ENCODE measurements at regions not wholly inside any gene's neighbourhood (a gene's known extent, or its start where the extent isn't known, plus 50 kb on each side); places are given as distances from the start of the nearest gene placed in this dataset.

DNA sequence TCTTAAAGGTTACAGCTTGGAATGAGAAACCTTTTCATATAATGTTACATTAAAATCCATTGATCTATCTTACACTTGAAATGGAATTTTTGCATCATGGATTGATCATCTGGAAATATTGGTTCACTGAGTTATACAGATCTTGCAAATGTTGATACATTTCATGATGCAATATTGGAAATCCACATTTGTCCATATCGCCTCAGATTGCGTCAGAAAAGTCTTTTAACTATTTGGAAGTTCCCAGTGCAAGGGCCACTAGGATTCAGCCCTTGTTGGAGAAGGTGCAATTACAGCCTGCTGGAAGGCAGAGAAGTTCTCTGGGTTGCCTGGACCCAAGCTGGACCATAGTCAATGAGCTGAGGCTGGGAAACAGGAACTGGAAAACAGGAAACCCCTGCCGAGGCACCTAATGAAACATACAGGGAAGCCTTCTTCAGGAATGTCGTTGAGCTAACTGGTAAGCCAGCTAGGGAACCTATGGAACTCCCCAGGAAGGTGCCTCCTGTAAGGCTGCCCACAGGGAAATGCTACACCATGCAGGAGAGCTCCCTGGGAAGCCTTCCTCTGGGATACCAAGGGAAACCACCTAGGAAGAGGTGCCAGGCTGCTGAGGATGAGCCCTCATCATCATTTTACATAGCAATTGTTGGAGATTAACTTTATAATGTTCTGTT is 600.4 kb upstream of the CADM1 start:
- no peaks in the 10 kb centered on the region for H3K27me3 ChIP-seq (ENCODE audit: insufficient read depth)
- no peak for TF ChIP-seq RFX5 (IDR thresholded peaks at IDR 0.05; ENCODE audit: low read length)
- no peak for TF ChIP-seq CHD2 (IDR thresholded peaks at IDR 0.05; ENCODE audit: low read length, partially characterized antibody)
- TF ChIP-seq TCF12 (IDR thresholded peaks at IDR 0.05) = no peak
- no peak for TF ChIP-seq FOSL2 (IDR thresholded peaks at IDR 0.05; ENCODE audit: borderline replicate concordance, low read depth)
- no peak for TF ChIP-seq RAD21 (IDR thresholded peaks at IDR 0.05; ENCODE audit: low read length)
- TF ChIP-seq, protein P1, sequence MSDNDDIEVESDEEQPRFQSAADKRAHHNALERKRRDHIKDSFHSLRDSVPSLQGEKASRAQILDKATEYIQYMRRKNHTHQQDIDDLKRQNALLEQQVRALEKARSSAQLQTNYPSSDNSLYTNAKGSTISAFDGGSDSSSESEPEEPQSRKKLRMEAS (IDR thresholded peaks at IDR 0.05; ENCODE audit: low read depth) = no peak
- TF ChIP-seq, protein P2, sequence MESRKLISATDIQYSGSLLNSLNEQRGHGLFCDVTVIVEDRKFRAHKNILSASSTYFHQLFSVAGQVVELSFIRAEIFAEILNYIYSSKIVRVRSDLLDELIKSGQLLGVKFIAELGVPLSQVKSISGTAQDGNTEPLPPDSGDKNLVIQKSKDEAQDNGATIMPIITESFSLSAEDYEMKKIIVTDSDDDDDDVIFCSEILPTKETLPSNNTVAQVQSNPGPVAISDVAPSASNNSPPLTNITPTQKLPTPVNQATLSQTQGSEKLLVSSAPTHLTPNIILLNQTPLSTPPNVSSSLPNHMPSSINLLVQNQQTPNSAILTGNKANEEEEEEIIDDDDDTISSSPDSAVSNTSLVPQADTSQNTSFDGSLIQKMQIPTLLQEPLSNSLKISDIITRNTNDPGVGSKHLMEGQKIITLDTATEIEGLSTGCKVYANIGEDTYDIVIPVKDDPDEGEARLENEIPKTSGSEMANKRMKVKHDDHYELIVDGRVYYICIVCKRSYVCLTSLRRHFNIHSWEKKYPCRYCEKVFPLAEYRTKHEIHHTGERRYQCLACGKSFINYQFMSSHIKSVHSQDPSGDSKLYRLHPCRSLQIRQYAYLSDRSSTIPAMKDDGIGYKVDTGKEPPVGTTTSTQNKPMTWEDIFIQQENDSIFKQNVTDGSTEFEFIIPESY (IDR thresholded peaks at IDR 0.05; ENCODE audit: borderline replicate concordance, low read depth) = no peak
- TF ChIP-seq, protein P3, sequence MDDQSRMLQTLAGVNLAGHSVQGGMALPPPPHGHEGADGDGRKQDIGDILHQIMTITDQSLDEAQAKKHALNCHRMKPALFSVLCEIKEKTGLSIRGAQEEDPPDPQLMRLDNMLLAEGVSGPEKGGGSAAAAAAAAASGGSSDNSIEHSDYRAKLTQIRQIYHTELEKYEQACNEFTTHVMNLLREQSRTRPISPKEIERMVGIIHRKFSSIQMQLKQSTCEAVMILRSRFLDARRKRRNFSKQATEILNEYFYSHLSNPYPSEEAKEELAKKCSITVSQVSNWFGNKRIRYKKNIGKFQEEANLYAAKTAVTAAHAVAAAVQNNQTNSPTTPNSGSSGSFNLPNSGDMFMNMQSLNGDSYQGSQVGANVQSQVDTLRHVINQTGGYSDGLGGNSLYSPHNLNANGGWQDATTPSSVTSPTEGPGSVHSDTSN (IDR thresholded peaks at IDR 0.05) = no peak
- TF ChIP-seq, protein P4, sequence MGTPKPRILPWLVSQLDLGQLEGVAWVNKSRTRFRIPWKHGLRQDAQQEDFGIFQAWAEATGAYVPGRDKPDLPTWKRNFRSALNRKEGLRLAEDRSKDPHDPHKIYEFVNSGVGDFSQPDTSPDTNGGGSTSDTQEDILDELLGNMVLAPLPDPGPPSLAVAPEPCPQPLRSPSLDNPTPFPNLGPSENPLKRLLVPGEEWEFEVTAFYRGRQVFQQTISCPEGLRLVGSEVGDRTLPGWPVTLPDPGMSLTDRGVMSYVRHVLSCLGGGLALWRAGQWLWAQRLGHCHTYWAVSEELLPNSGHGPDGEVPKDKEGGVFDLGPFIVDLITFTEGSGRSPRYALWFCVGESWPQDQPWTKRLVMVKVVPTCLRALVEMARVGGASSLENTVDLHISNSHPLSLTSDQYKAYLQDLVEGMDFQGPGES (IDR thresholded peaks at IDR 0.05; ENCODE audit: low read depth, low read length) = no peak
- no peak for TF ChIP-seq FOXM1 (IDR thresholded peaks at IDR 0.05; ENCODE audit: low read depth)
- no peak for TF ChIP-seq ELF1 (IDR thresholded peaks at IDR 0.05)
- no peak for TF ChIP-seq MEF2A (IDR thresholded peaks at IDR 0.05; ENCODE audit: borderline replicate concordance, low read depth)
- TF ChIP-seq, protein P5, sequence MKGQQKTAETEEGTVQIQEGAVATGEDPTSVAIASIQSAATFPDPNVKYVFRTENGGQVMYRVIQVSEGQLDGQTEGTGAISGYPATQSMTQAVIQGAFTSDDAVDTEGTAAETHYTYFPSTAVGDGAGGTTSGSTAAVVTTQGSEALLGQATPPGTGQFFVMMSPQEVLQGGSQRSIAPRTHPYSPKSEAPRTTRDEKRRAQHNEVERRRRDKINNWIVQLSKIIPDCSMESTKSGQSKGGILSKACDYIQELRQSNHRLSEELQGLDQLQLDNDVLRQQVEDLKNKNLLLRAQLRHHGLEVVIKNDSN (IDR thresholded peaks at IDR 0.05; ENCODE audit: borderline replicate concordance, low read depth) = no peak
- H3K36me3 ChIP-seq (replicated peaks in 1 of 2; ENCODE audit: control insufficient read depth in 1 of 2, insufficient read depth in 2 of 2, low read length in 1 of 2) = no peaks in the 10 kb centered on the region
- no peaks in the 10 kb centered on the region for H4K20me1 ChIP-seq (ENCODE audit: insufficient read depth)
- no peak overlapping the region for H3K4me3 ChIP-seq (ENCODE audit: low read depth in 2 of 2, low read length in 1 of 2)
- H3K9me3 ChIP-seq = no peaks in the 10 kb centered on the region
- H3F3A ChIP-seq (replicated peaks; ENCODE audit: insufficient read depth) = no peaks in the 10 kb centered on the region
- no peaks in the 10 kb centered on the region for H3K4me1 ChIP-seq (ENCODE audit: control insufficient read depth in 1 of 2, insufficient read depth in 2 of 2, low read depth in 1 of 2, low read length in 1 of 2)
- H2AFZ ChIP-seq (ENCODE audit: low read depth) = no peak overlapping the region
- 57% methylated on average over 3 of the region's 4 CpGs for WGBS (ENCODE audit: low lambda C conversion rate)
- no peak overlapping the region for H3K27ac ChIP-seq (ENCODE audit: low read depth in 2 of 2, low read length in 1 of 2)
- no peaks in the 10 kb centered on the region for H3K79me2 ChIP-seq (ENCODE audit: insufficient read depth)
- H3K4me2 ChIP-seq = no peak overlapping the region
- ChIA-PET POLR2A (no interaction called here), CTCF (interaction anchor here (1.1 to 1.5 kb wide), 2 partner anchors 24 to 30 kb away, joined by 3 to 4 read pairs; no protein-coding TSS in a partner anchor)
- no peak overlapping the region for H3K9ac ChIP-seq
- no peak for DNase-seq
- H3K9me2 ChIP-seq = no peaks in the 10 kb centered on the region

All from SK-N-SH (cell line).